ENCODE measurements at regions not wholly inside any gene's neighbourhood (a gene's known extent, or its start where the extent isn't known, plus 50 kb on each side); places are given as distances from the start of the nearest gene placed in this dataset.

DNA sequence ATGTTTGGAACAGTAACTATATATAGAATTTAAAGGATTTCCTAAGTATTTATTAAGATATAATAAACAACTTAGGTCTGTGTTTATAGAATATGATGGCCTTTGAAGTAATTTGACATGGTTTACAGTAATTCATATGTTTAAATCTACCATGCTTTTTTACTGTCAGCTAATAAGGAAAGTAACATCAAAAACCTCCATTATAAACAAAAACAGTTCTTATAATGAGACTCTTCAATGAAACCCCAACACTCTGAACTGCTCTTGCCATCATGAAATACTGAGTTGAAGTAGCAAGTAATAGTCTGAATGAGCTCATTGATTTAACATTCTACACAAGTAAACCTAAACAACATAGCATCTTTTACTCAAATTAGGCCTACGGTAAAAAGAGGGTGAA, 1236.5 kb downstream of the FSTL5 start:
- H3K27me3 ChIP-seq, result no peaks in the 10 kb centered on the region
- no peak overlapping the region for H3K27ac ChIP-seq
- no peaks in the 10 kb centered on the region for H3K4me1 ChIP-seq
- H3K36me3 ChIP-seq, result no peaks in the 10 kb centered on the region
- H3K9me3 ChIP-seq, result no peaks in the 10 kb centered on the region
- no peak for TF ChIP-seq POLR2A (IDR thresholded peaks at IDR 0.05)
- TF ChIP-seq, protein P1, sequence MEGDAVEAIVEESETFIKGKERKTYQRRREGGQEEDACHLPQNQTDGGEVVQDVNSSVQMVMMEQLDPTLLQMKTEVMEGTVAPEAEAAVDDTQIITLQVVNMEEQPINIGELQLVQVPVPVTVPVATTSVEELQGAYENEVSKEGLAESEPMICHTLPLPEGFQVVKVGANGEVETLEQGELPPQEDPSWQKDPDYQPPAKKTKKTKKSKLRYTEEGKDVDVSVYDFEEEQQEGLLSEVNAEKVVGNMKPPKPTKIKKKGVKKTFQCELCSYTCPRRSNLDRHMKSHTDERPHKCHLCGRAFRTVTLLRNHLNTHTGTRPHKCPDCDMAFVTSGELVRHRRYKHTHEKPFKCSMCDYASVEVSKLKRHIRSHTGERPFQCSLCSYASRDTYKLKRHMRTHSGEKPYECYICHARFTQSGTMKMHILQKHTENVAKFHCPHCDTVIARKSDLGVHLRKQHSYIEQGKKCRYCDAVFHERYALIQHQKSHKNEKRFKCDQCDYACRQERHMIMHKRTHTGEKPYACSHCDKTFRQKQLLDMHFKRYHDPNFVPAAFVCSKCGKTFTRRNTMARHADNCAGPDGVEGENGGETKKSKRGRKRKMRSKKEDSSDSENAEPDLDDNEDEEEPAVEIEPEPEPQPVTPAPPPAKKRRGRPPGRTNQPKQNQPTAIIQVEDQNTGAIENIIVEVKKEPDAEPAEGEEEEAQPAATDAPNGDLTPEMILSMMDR (IDR thresholded peaks at IDR 0.05), result no peak
- TF ChIP-seq EP300 (IDR thresholded peaks at IDR 0.05), result no peak
- TF ChIP-seq POLR2AphosphoS5 (IDR thresholded peaks at IDR 0.05), result no peak
- WGBS, 2 donors, result 82 to 87% methylated on average over 1 of the region's 1 CpG
- no peak overlapping the region for H3K4me3 ChIP-seq
- no peak for DNase-seq
- intact Hi-C loops (cut with DNase I), result no loop called here

DNA sequence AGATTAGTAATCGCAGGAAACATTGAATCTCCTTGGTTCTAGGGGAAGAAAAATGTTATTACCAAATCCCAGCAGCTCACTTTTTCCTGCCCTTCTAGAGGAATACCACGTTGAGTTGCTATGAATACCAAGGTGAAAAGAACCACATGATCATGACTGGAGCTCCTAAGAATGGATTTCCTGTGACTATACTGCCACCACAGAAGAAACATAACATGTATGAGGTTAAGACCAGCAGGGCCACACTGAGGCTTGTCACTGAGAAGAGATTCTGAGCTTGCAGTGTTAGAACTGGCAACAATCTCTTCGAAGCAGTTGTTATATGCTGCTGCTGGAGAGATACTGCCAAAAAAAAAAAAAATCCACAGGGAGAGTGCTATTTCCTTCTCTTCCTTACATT, 1235.3 kb downstream of the FSTL5 start:
- DNase-seq, result no peak
- H3K27me3 ChIP-seq, result no peaks in the 10 kb centered on the region
- H3K4me1 ChIP-seq, result no peaks in the 10 kb centered on the region
- H3K4me3 ChIP-seq, result no peak overlapping the region
- WGBS, 2 donors, result 67 to 79% methylated on average over 3 of the region's 3 CpGs
- H3K36me3 ChIP-seq, result no peaks in the 10 kb centered on the region
- intact Hi-C loops (cut with DNase I), result no loop called here
- no peak overlapping the region for H3K27ac ChIP-seq
- no peaks in the 10 kb centered on the region for H3K9me3 ChIP-seq
- no peak for TF ChIP-seq POLR2AphosphoS5 (IDR thresholded peaks at IDR 0.05)
- TF ChIP-seq EP300 (IDR thresholded peaks at IDR 0.05), result no peak
- TF ChIP-seq POLR2A (IDR thresholded peaks at IDR 0.05), result no peak
- TF ChIP-seq, protein P1 (IDR thresholded peaks at IDR 0.05), result no peak

DNA sequence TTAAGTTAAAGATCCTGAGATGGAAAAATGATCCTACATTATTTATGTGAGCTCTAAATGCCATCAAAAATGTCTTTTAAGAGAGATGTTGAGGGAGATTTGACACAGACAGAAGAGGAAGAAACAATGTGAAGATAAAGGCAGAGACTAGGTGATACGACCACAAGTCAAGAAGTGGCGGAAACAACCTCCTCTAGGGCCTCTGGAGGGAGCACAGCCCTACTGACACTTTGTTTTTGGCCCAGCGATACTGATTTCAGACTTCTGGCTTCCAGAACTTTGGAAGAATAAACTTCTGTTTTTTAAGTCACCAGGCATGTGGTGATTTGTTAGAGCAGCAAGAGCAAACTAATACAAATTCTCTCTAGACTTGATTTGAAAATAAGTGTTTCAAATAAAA, 1216.1 kb downstream of the FSTL5 start:
- Histone ChIP-seq H3K9me3 (no peaks in the 10 kb centered on the region), H3K27me3 (no peaks in the 10 kb centered on the region), H3K27ac (no peak overlapping the region), H3K4me3 (no peak overlapping the region), H3K4me1 (no peaks in the 10 kb centered on the region), H3K36me3 (no peaks in the 10 kb centered on the region)
- intact Hi-C loops (cut with DNase I), result no loop called here
- 70 to 82% methylated on average over 3 of the region's 3 CpGs for WGBS, 2 donors
- no peak for DNase-seq
- TF ChIP-seq, protein P1 (IDR thresholded peaks at IDR 0.05), result no peak
- no peak for TF ChIP-seq EP300 (IDR thresholded peaks at IDR 0.05)

DNA sequence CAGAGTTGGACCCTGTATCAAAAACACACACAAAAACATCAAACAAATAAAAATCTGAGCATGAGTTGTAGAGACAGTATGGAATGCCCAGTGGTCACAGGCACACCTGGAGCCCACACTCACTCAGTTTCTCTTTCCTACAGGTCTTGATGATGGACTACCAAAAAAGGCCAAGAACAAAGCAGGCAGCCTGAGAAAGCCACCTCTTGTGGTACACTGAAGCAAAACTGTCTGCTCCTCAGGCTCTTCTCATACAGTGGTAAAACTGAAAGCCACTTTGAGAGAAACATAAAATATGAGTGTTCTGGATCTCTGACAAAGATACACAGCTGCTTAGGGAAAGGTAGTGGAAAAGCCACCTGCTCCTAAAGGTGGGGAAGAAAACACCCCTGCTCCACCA, 1206.9 kb downstream of the FSTL5 start:
- TF ChIP-seq, protein P1 (IDR thresholded peaks at IDR 0.05), result no peak
- TF ChIP-seq POLR2A (IDR thresholded peaks at IDR 0.05), result no peak
- no peak for TF ChIP-seq EP300 (IDR thresholded peaks at IDR 0.05)
- TF ChIP-seq POLR2AphosphoS5 (IDR thresholded peaks at IDR 0.05), result no peak
- no peak for DNase-seq
- Histone ChIP-seq H3K27ac (no peak overlapping the region), H3K27me3 (no peaks in the 10 kb centered on the region), H3K4me3 (no peak overlapping the region), H3K36me3 (no peaks in the 10 kb centered on the region), H3K9me3 (no peaks in the 10 kb centered on the region), H3K4me1 (no peaks in the 10 kb centered on the region)
- intact Hi-C loops (cut with DNase I), result no loop called here

DNA sequence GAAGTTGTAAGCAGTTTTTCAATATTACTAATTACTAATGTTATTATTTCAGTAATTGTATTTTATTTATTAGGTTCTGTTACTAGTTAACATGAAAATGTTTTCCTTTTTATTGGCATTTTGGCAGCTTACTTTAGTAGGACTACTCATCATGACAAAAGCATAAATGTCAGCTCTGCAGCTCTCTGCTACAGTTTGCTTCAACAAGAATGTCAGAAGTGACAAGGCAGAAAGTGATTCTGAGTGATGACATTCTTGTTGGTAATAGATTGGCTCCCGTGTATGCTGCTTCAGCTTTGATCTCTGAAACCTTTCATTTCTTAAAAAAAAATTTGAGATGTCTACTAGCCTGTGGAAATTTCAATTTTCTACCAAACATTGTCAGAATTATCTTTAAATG, 1193.9 kb downstream of the FSTL5 start:
- no peaks in the 10 kb centered on the region for H3K36me3 ChIP-seq
- intact Hi-C loops (cut with DNase I), result no loop called here
- no peaks in the 10 kb centered on the region for H3K4me1 ChIP-seq
- no peak overlapping the region for H3K4me3 ChIP-seq
- no peak for DNase-seq
- TF ChIP-seq EP300 (IDR thresholded peaks at IDR 0.05), result no peak
- TF ChIP-seq POLR2AphosphoS5 (IDR thresholded peaks at IDR 0.05), result no peak
- TF ChIP-seq POLR2A (IDR thresholded peaks at IDR 0.05), result no peak
- TF ChIP-seq, protein P1 (IDR thresholded peaks at IDR 0.05), result no peak
- H3K9me3 ChIP-seq, result no peaks in the 10 kb centered on the region
- H3K27ac ChIP-seq, result no peak overlapping the region
- 38 to 64% methylated on average over 1 of the region's 1 CpG for WGBS, 2 donors
- H3K27me3 ChIP-seq, result no peaks in the 10 kb centered on the region

Measured in sigmoid colon (tissue), 6 donors.